HG03039 (cell line): ENCODE measurements at regions not wholly inside any gene's neighbourhood (a gene's known extent, or its start where the extent isn't known, plus 50 kb on each side); places are given as distances from the start of the nearest gene placed in this dataset.
"Not testable (repeated sequence)": the region's sequence is repeated elsewhere in the genome, so short reads cannot be mapped to it uniquely, and the experiment has no call there.

Source experiments
- ATAC-seq: cut with Tn5 transposase; IDR thresholded peaks from one replicate; pipeline ENCODE4 v1.9.1; 2021; ENCODE audit warnings: mild to moderate bottlenecking, moderate library complexity; ENCODE audit not compliant: unreplicated experiment

DNA sequence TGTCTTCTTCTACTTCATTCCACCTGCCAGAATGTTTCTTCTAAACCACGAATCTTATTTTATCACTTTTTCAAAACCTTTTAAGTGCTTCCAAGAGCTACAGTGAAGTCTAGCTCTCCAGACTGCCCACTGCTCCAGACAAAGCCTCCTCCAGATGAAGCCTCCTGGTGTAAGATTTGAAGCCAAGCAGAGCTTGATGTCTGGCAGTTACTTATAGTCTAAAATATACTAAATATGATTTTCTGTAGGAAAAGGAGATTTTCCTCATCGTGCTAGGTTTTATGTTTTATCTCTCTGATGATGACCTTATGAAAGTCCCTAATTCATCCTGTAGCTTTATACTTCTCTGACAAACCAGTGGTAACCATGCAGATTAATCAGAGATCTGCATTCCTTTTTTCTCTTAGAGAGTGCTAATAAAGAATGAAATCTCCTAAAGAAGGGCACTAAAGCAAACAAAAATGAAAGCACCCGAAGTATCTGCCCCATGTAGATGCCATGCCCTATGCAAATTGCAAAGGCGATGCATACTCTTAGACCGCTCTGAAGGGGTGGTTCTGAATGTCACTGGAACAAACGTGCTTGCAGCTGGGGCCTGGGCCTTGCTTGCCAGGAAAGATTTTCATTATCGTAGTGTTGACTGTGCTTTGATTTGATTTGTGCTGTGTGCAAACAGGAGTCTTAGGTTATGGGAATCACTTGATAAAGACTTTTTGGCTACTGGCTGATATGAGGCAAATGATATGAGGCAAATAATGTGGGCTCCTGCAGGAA is 314.2 kb downstream of the PID1 start:
- no peak for ATAC-seq

DNA sequence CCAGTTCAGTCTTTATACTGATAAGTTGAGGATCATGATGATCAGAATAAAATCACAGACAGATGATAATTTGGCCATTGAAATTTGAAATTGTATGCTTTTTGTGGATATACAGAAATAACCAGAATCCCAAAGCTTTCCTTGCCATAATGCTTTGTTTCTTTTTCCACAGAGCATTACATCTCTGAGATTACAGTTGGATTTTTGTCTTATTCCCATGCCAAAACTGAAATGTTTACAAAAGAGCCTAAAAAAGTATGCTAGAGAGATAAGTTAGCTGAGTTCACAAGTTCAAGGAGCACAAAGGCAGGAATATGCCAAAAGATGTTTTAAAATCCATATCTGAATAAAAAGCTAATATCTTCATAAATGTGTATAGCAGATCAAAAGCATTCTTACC is 321.3 kb downstream of the PID1 start:
- no peak for ATAC-seq

DNA sequence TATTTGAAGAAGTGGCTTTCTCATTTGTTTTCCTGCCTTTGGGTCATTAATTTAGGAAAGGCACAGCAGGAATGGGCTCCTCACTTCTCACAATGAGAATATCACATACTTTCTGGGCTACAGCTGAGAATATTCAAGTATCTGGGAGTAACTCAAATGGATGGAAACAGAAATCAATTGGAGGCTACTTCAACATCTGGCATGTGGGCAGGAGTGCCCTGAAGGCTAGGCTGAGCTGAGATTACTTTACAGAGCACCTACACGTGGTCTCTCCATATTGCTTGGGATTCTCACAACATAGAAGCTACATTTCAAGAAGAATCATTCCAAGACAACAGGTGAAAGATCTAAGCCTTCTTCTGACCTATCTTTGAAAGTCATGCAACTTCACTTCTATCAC is 325.4 kb downstream of the PID1 start:
- ATAC-seq, result no peak

DNA sequence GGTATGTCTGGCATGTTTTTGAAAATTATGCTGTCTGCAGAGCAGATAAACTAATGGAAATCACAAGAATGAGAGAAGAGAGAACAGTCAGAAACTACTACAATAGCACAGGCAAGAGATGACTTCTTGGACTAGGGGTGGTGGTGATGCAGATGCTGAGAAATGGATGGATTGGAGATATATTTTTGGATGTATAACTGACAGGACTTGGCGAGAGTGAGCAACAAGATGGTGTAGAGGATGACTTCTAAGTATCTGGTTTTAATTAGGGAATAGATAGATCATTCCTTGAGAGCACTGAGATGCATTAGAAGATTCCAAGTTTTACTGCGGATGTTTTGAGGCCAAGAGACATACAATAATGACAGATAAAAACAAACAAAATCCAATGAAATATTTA is 328.2 kb downstream of the PID1 start:
- no peak for ATAC-seq

DNA sequence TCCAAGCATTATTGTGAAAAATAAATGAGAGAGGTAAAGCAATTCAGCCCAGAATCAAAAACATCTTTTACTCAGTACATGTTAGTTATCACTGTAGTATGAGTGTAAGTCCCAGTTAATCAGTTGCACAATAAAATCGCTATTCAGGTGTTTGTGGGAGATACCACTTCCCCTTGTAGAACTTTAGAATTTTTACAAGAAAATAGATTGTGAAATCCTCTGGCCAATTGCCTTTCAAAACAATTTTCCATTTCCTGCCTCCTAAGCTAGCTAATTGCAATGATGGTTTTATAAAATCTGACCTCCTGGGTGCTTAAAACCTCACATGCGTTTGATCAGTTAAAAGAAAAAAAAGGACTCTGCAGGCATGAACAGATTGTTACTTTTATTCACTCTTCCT is 332.5 kb downstream of the PID1 start:
- ATAC-seq, result no peak

DNA sequence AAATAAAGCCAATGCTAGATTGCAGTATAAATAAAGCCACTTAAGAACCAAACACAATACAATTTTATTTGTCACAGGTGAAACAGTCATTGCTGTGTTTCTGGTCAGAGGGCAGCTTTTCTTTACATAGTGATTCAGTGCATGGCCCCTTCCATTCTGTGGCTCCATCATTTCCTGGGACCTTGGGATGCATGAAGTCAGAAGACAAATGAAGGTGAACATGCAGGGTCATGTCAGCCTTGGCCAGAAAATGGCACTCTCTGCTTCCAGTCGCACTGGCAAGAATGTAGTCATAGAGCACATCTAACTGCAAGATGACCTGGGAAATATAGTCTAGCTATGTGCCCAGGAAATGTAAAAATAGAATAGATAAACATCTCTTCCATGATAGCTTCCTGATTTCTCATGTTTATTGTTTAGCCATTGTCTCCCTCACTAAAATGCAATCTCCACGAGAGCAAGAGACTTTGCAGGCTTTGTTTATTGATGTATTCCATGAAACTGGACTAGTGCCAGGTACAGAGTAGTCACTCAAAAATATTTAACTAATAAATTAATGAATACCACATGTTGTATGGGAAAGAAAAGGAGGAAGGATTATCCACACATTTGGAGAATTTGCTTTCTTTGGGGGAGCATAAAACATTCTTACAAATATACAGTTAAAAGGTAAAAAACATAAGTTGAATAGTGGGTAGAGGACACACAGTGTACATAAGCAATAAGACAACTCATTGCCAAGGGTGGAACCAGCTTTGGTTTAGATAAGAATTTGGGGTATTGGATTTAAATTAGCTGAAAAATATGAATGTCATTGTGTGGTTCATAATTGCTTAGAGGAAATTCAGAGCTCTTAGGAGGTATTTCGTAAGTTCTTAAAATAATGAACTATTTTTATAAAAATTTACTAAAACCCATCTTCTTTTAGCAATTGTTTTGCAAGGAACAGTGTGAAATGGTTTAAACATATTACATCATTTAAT is 343.8 kb downstream of the PID1 start:
- no peak for ATAC-seq

DNA sequence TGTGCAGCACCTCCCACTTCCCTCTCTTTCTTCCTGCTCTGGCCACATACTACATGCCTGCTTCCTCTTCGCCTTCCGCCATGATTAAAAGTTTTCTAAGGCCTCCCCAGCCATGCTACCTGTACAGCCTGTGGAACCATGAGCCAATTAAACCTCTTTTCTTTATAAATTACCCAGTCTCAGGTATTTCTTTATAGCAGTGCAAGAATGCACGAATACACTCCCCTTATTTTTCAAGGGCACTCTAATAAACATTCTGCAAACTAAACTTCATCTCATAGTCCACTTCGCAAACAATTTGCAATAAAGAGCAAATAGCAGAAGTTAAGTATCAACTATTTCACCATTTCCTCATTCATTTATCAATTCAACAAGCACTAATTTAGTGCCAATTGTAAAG is 351.3 kb downstream of the PID1 start:
- ATAC-seq, result no peak

DNA sequence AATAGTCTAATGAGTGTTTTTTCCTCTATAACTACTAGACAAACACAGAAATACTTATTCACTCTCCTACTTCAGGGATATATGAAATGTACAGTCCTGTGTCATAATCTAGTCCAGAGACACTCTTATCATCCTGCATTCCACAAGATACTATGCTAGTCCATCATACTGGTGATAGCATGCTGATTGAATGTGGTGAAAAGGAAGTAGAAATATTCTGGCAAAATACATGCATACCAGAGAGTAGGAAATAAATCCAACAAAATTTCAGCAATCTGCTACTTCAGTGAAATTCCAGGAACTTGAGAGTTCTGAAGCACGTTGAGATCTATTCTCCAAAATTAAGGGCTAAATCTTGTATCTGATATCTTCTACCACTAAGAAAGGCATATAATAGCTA is 353.9 kb downstream of the PID1 start:
- no peak for ATAC-seq

DNA sequence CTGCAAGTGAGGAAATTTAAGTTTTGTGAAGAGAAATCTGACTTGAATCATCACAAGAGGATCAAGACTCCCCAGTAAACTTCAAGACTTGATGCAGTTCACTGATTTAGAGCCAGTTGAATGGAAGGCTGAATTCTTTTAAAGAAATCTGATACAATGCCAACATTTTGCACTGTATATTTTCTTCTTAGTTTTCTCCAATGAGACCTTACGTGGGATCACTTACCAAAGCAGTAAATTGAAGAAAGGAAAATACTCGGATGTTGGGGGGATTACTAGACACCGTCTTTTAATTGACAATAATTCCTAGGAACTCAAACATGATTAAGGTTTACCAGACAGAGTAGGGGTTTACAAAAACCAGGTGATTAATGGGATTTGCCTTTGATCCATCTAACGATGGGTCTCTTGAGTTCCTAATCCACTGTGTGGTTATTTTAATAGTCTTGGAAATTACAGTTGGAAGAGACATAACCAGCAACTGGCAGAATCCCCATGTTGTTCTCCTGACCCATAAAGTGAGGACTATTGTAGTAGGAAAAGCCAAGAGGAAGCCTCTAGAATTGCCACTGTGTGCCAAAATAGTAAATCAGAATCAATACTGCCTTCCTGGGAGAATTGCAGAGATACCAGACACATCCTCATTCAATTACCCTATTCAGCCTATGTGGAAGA is 354.5 kb downstream of the PID1 start:
- no peak for ATAC-seq

DNA sequence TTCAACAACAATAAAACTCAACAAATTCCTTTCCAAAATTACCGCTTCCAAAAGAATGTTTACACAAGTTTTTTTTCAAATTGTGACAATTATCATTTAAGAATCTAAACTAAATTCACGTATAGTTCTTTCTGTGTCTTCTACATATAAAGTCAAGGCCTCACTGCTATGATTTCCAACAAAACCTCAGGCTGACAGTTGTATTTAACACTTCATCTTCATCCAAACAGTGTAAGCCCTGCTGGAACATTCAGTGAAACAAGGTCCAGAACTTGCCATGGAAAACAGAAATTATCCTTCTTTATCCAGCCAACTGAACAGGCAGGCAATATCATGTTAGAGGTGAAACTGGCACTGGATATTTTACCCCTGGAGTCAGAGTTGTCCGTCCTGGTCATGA is 357.9 kb downstream of the PID1 start:
- ATAC-seq, result no peak

DNA sequence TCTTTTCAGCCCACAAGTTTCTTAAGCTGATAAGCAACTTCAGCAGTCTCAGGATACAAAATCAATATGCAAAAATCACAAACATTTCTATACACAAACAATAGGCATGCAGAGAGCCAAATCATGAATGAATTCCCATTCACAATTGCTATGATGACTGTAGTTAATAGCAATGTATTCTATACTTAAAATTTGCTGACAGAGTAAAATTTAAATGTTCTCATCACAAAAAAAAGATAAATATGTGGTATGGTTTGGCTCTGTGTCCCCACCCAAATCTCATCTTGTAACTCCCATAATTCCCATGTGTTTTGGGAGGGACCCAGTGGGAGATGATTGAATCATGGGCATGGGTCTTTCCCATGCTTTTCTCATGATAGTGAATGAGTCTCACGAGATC is 360.2 kb downstream of the PID1 start:
- ATAC-seq, result not testable (repeated sequence)

DNA sequence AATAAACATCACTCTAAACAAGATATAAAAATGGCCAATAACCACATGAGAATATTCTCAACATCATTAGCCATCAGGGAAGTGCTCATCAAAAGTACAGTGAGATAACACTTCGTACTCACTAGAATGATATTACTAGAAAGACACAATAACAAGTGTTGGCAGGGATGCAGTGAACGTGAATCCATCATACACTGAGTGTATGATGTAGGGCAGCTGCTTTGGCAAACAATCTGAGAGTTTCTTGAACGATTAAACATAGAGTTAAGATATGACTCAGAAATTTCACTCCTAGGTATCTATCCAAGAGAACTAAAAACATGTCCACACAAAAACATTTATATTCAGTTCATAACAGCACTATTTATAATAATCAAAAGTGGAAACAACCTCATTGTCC is 368.9 kb downstream of the PID1 start:
- ATAC-seq, result no peak

DNA sequence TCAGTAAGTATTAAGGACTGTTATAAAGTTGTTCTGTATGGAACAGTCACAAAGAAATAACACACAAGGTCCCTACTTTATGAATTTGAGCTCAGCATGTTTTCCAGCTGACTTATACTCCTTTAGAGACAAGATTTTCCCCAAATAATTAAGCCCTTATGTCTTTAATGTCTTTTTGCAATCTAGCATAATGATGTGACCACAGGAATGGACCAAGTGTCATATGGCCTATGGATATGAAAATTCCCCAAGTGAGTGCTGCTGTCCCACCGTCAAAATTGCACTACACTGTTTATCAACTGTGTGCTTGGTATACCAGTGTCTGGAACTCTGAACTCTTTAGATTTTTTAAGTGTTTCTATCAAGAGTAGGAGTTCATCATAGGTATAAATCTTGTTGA is 369.6 kb downstream of the PID1 start:
- no peak for ATAC-seq

DNA sequence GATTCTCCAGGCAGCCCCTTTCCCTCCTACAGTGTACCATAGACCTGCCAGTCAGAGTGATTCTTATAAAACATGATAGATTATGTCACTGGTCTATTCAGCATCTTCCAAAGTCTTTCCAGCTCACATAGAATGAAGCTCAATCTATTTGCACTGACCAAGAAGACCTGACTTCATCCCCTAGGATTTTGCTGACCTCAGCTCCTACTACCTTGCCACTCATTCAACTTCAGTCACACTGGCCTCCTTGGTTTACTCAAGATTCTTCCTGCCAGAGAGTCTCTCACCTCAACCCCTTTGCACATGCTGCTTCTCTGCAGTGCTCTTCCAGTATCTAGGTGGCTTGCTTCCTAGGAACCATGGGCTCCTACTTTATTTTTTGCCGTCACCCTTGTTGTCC is 392.9 kb downstream of the PID1 start:
- ATAC-seq, result no peak

DNA sequence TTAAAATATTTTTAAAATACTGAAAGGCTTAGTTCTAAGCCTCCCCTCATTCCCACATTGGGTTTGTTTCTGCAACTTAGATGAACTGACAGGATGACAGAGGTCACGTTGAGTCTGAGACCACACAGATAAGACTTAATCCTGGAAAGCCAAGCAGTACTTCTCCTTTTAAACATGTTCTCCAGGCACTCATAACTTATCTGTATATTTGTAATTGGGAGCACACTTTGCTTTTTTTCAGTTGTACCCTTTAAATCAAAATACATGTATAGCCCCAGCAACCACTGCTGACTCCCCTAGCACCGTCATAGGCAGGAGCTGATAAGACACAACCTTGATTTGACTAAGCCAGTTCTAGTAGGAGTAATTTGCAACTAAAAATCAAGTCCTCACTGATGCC is 394.8 kb downstream of the PID1 start:
- no peak for ATAC-seq

DNA sequence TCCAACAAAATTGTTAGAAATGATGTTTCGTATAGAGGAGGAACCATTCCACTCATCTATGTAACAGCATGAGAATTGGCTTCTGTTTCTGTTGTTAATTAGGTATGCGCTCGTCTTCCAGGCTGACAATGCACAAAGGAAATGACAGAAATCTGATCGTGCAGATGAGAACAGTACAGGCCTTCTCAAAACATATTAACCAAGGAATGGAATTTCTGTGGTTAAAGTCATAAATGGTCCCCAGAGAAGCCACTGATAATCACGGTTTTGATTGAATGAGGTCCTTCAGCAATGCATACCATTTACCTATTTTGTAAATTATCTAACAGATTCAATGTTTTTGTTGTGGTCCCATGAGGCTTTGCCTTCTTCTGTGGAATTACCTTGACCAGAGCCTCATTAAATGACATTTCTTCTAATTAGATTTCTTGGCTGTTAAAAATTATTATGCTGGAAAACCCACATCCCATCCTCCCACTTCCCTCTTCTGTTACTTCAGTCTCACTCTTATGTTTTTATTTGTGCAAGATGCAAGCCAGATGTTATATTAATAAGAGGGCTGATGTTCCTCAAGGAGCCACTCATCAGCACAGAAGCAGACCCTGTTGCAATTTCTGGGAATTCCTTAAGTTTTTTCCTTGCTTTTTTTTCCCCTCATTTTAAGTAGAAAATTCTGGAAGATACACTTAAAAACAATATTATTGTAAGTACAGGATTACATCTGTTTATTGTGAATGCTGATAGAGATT is 395.8 kb downstream of the PID1 start:
- no peak for ATAC-seq

DNA sequence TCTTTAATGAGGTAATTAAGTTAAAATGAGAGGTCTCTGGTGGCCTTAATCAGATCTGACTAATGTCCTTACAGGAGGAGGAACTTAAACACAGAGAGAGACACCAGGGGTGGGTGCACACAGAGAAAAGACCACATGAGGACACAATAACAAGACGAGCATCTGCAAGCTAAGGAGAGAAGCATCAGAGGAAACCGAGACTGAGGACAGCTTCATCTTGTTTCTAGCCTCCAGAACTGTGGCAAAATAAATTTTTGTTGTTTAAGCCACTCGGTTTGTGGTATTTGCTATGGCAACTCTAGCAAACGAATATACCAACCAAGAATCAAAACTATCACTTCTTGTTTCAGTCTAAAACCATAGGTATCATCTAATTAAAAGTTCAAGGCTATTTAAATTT is 400.1 kb downstream of the PID1 start:
- ATAC-seq, result no peak

DNA sequence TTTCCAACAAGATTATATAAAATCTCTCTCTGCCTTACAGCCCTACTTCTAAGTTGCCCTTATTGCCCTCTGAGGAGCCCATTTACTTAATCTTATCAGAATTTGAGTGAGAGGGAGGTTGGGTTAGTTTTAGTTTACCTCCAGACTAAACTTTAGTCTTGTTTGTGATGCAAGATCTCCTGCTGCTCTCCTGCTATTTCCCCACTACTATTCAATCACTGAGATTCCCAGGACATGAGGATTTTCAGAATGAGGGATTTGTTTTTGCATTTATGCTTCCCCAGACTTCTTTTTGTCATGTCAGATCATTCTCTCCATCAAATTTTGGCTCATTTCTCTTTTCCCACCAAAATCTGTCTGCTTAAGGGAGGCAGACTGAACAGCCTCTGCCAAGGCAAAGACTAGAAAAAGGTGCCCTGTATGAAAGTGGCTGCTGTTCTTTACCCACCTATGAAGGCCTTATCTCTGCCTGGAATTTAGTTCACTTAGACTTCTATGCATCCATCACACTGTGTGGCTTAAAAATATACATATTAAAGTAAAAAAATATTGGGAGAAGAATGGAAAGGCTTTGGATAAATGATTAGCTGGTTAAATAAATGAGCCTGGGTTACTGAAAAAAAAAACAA is 401.3 kb downstream of the PID1 start:
- no peak for ATAC-seq

DNA sequence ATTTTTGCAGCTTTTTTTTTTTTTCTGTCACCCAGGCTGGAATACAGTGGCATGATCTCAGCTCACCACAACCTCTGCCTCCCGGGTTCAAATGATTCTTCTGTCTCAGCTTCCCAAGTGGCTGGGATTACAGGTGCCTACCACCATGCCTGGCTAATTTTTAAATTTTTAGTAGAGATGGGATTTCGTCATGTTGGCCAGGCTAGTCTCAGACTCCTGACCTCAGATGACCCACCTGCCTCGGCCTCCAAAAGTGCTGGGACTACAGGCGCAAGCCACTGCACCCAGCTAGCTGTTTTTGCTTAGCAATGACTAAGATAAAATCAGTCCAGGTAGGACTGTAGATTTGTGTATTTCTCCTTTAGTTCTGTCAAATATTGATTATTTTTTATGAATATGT is 403.7 kb downstream of the PID1 start:
- no peak for ATAC-seq

DNA sequence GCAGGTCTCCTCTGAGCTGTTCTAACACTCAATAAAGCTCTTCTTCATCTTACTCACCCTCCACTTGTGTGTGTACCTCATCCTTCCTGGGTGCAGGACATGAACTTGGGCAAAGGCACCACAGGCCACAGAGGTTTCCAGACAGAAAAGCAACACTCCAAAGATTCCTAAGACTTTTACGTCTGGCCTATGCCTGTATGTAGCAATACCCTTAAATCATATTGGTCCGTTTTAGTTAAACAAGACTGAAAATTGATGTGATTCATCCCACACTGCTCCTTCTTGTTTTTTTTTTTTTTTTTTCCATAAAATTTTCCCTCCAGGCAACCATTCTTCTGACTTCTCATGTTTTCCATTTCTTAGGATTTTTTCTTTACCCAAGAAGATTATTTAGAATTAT is 404.3 kb downstream of the PID1 start:
- ATAC-seq, result no peak
